ENCODE measurements at regions not wholly inside any gene's neighbourhood (a gene's known extent, or its start where the extent isn't known, plus 50 kb on each side); places are given as distances from the start of the nearest gene placed in this dataset.
A peak's percentile ranks its signal among the peaks of the same experiment; 100 is the strongest.
"Not testable (repeated sequence)": the region's sequence is repeated elsewhere in the genome, so short reads cannot be mapped to it uniquely, and the experiment has no call there.

DNA sequence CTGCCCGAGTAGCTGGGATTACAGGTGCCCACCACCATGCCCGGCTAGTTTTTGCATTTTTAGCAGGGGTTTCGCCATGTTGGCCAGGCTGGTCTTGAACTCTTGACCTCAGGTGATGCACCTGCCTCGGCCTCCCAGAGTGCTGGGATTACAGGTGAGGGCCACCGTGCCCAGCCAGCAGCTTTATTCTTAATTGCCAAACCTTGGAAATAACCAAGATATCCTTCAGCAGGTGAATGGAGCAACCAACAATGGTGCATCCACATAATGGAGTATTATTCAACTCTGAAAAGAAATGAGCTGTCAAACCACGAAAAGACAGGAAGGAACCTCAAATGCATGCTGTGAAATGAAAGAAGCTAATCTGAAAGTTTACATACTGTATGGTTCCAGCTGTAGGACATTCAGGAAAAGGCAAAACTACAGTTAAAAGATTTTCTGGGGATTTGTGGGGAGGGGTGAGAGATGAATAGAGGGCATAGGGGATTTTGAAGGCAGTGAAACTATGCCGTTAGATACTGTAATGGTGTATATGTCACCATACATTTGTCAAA is 118.8 kb upstream of the CCND2 start:
- no peak for DNase-seq

DNA sequence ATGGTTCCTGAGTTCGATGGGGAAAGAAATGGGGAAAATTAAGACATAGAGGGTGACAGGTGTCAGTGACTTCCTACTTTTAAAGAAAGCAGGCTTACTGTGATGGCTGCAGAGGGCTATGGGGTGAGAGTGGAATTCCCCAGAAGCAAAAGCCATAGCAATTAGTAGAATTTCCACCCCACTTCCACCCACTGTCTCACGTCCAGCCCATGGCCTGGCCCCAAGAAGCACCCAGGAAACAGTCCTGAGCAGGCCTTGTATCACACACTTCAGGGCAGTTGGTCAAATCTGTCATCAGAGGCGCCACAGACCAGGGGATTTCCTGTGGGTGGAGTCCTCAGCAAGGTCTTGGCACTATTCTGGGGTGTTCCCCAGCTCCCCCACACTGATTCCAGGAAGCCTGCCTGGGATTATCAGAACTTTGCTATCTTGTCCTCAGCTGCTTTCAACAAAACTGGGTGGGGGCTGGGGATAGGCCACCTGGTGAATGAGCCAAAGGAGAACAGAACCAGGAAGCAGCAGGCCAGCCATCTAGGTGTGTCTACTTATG is 120.1 kb upstream of the CCND2 start:
- DNase-seq = no peak

DNA sequence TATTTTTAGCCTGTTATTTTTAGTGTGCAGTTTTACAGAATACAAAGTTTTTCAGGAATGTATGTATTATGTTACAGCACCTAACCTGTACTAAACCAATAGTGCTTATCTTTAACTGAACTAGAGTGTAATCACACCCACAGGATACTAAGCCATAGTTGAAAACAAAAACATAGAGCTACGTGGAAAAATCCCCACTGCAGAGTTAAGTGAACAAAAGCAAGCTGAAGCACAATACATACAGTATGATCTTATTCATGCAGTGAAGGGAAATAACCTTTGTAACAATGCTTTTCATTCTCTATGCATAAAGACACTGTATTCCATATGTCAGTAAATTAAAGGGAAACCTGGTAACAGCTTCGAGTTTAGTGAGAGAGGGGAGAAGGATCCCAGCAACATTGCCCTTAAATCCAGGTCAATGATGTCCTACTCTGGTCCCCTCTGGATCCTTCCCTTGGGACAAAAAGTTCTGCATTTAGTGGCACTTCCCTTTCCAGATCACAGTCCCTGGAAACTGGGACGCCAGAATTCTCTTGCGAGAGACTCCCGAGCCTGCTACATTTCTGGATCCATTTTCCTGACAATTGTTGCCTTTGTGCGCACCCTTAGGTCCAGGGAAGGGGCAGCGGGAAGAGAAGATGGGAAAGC is 121.3 kb upstream of the CCND2 start:
- DNase-seq = no peak

DNA sequence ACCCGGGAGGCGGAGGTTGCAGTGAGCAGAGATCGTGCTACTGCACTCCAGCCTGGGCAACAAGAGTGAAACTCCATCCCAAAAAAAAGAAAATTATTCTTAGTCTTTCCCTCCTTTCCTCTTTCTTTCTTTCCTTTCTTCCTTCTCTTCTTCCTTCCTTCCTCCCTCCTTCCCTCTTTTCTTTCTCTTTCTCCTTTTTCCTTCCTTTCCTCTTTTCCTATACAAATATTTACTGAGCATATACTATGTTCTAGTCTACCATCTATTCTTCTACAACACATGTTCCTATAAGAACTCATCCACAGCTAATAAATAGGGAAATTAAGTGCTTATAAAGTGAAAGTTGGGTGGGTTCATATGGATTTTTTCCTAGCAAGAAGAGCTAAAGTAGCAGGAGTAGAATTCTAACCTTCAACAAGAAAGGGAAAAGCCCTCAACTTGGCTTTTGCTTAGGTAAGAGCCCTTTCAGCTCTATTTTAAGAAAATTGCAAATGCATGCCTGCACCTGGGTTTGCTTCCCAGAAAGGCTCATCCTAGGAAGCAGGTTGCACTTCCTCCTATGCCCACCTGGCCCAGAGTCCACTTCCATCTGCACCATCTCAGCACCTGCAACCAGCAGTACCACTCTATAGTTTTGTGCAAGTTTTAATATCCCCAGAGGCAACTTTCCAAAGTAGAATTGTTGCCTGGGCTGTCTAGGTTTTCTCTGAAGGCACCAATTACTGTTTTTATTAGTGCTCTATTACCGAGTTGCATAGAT is 122.0 kb upstream of the CCND2 start:
- no peak for DNase-seq

DNA sequence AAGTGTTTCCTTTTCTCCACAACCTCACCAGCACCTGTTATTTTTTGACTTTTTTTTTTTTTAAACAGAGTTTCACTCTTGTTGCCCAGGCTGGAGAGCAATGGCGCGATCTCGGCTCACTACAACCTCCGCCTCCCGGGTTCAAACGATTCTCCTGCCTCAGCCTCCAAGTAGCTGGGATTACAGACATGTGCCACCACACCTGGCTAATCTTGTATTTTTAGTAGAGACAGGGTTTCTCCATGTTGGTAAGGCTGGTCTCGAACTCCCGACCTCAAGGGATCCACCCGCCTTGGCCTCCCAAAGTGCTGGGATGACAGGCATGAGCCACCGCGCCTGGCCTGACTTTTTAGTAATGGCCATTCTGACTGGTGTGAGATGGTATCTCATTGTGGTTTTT is 123.2 kb upstream of the CCND2 start:
- DNase-seq = not testable (repeated sequence)

DNA sequence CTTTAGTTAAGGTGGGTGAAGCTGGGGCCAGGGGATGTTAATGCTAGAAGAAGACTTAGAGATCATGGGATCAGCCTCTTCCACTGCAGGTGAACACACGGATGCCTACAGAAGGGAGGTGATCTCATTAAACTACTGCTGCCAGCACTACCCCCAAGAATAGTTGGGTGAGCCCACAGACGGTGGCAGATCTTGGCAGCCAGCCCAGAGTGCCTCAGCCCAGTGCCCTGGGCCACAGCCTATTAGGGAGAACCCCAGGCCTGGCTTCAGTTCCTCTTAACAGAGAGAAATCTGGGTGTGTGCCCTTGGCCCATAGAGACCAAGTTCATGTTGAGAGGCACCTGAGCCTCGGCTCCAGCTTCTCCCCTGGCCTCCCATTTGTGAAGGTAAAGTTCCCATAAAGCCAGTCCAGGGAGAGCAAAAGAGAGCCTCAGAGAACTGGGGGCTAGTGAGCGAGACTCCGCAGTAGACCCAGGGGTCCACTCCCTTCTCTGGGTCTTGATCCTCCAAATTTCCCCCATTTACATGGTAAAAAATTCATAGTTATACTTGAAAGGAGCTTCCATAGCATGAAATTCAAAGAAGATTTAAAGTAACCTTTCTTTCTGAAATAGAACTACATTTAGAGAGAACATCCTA is 125.0 kb upstream of the CCND2 start:
- DNase-seq = no peak

DNA sequence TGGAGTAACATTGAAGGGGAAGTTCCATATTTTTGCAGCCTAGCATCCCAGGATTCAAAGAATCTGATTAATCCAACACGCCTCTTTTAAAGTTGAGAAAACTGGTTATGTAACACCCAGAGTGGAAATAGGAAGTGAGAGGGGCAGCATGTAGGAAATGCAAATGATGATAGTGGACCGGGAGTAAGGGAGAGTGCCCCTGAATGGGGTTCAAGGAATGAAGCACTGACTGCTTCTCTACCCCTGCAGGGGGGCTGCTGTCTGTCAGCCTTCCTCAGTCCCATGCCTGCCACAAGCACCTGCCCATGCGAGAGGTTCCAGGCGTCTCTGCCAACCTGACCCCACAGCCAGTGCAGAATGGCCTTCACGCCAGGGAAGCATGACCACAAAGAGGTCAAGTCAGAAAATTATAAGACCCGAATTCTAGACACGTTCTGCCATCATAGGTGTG is 126.5 kb upstream of the CCND2 start:
- DNase-seq = no peak

DNA sequence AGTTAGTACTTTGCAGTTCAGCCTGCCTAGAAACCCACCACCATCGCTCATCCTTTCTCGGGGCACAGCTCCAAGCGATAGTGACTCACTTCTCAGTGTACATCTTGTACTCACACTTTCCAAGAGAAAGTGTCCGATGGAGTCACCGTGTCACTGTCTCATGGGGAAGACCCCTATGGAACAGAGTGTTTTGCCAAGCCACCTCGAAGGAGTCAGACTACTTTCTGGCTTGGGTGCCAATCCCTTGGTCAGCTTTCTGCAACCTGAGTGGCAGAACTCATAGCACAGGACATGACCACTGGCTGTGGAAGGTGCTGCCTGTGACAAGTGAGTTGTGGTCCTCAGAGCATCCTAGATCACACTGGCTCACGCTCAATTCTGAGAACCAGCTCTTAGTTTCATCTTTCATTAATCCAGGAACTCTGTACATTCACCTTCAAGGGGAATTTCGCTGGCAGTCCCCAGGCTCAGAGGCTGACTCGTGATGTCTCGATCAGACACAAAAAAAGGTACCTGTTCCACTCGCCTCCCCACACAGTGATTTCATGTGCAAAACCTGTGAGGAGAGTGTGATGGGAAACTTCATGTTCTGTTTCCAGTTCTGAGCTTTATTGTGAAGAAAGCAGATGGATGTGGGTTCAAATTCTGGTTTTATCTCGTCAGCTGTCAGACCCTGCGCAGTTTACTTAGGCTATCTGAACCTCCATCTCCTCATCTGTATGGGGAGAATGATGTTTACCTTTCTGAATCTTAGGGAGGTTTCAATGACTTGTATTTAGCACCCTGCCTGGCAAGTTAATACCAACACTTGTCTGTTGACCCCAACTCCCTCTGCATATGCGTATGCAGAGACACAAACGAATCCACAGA is 127.3 kb upstream of the CCND2 start:
- DNase-seq = no peak

DNA sequence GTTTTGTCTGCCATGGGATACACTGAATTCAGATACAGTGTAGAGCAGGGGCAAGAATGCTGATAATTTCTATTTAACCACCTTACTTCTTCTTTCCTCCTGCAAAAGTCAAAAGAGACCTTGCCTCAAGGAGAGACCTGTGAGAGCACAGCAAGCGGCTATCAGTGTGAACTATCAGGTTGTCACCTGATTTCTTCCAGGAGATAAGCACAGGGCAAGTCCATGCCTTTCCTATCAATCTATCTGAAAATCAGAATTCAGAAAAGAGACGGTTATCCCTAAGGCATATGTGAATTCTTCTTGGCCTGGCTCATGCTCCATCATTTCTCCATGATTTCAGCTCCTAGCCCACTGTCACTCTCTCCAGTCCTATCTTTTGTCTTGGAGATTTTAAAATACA is 128.9 kb upstream of the CCND2 start:
- no peak for DNase-seq

DNA sequence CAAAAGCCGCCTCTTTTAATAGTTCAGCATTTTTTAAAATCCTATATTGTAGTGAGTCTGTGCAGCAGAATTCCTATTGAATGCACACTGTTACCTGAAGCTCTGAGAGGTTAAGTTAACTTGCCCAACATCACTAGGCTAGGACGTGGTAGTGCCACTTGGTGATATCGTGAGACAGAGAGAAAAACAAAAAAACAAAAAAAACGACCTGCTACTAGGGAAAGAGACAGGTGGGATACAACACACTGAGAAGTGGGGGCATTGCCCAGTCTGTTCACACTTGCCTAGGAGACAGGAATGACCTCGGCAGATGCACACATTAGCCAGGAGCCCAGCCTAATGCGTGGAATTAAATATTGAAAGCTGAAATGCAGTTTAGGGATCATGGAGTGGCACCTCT is 129.7 kb upstream of the CCND2 start:
- no peak for DNase-seq

DNA sequence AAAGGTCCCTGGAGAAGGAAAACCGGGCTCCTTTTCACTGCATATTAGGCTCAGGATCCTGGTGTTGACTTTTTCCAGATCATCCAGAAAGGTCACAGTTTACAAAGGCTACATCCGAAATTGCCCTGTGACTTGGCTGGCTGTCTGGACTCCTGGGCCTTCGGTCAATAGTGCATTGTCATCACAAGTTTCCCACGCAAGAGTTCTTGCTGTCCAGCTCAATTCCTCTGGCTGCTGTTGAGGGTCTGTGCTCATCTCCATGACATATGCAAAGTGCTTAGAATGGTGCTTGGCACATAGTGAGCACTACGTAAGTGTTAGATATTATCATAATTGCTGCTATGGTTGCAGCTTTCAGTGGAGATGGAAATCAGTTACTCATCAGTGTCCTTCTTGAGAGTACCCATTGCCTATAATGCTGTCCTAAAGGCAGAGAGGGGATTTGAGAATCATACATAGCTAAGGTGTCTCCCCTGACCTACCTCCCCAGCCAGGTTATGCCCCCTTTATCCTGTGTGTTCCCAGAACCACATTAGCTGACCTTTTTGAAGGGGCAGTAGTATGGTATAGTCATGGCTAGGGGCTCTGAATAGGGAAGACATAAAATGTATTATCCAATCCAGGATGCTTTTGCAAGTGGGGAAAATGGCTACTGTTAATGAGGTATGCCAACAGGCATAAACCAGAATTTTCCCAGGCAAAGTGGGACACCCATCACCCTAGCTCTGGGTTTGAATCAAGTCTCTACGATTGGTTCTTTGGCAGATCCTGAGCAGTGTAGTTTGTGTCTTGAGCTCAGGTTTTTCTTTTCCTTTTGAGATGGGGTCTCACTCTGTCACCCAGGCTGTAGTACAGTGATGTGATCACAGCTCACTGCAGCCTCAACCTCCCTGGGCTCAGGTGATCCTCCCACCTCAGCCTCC is 132.0 kb upstream of the CCND2 start:
- no peak for DNase-seq

DNA sequence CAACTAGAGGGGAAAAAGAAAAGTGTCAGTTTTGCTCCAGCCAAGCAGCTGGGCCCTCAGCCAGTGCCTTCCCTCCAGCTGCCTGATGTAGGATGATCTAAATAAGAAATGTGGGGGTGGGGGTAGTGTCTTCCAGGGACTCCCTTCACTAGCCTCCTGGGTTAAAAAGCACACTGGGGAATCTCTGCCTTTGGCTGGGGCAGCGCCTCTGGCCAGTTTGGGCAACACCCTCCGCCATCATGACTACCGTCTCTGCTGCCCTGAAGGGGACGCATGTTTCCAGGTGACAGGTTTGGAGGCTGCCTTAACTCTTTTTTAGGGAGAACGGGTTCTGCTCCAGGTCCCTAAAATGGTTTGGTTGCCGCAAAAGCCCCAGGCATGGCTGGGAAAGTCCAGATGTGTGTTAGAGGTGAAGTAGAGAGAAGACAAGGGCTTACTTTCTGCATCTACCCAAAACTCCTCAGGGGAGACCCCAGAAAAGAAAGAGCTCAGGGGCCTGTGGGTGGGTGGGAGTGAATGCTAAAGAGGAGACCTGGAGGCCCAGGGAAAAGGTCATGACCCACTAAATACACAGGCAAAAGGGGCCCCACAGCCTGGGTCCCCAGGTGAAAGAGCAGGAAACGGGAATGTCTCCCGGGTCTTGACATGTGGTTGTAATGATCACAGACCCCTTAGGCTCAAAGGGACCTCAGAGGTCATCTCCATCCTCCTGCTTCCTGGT is 132.8 kb upstream of the CCND2 start:
- DNase-seq = no peak

DNA sequence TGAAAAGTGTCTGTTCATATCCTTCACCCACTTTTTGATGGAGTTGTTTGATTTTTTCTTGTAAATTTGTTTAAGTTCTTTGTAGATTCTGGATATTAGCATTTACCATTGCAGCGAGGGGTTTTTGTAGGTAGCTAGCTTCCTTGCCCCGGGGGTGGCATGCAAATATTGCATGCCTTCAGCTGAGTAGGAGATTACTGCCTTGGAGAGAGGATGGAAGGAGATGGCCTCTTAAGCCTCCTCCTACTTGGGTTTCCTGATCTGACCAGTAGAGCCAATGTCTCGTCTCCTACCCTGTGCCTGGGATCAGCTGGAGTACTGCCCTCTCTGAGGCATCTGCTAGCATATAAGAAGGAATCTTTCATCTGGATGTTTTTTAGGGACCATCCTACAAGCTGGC is 134.4 kb upstream of the CCND2 start:
- no peak for DNase-seq

DNA sequence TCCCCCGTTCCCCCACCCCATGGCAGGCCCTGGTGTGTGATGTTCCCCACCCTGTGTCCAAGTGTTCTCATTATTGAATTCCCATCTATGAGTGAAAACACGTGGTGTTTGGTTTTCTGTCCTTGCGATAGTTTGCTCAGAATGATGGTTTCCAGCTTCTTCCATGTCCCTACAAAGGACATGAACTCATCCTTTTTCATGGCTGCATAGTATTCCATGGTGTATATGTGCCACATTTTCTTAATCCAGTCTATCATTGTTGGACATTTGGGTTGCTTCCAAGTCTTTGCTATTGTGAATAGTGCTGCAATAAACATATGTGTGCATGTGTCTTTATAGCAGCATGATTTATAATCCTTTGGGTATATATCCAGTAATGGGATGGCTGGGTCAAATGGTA is 135.0 kb upstream of the CCND2 start:
- DNase-seq = not testable (repeated sequence)

DNA sequence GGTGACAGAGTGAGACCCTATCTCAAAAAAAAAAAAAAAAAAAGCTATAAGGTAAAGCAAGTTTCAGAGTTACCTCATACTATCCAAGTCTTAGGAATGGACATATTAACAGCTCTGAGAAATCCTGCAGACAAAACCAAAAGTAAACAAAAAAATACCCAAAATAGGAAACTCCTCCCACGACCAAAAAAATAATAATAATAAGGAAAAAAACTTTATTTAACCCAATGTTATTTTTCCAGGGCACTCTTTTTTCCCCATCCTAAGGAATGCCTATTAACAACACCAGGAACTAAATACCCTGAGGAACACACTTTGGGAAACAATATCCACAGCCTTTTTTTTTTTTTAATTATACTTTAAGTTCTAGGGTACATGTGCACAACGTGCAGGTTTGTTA is 135.5 kb upstream of the CCND2 start:
- DNase-seq = no peak

DNA sequence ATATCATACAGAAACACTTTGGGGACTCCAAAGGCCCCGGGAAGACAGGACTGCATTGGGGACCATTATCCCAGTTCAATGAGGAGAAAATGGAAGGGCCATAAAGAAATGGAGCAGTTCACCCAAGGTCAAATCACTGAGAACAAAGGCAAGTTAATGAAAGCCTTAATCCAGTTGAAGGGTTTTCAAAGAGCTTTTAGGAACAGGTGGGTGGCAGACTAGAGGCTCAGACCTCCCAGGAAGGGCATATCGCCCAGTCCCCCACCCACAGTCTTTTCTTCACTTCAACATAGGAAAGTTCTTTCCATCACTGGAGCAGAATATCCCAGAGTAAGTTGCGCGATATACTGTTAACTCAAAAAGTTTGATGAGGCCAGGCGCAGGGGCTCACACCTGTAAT is 136.1 kb upstream of the CCND2 start:
- DNase-seq = no peak

DNA sequence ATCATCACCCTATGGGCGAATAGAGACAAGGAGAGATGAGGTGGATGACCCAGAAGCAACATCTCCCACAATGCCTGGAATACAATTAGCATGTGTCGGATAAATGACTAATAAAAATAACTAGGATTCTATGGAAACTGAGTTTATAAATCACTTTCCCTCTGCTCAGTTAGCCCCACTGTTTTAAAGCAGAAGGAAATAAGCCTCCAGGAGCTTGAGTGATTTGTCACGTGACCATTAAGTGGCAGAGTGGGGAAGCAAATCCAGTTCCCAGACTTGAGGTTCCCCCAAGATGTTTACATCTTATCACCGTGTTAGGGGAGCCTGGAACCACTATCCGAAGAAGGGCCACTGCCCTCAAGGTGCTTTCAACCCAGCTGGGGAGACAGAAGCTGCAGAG is 136.5 kb upstream of the CCND2 start:
- peak; percentile 26 for DNase-seq

DNA sequence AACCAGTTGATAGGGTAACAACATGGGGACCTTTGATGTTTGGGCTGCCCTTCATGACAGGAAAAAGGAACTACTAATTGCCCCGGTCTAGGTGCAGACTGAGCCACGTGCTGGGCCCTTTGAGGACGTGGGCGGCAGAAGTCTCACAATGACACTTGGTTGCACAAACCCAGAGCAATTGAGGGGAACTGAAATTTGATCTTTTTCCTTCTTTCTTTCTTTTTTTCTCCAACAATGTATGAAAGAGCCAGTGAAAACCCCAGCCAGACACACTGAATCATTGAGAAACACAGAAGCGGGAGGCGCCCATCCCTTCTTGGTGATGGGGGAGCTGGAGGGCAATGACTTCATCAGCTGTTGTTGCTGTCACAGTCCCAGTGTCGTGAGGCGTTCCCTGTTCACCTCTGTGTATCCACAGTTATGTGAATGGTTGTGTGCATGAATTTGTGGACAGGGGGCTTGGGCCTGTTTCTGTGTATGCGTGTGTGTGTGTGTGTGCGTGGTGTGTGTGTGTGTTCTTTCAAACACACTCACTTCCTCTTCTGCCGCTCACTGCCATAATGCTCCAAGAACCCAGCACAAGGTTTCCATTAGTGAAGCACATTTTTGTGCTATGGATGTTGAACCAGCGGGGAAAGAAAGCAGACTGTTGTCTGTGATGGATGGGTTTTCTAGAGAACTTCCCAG is 137.5 kb upstream of the CCND2 start:
- peak; percentile 60 for DNase-seq

DNA sequence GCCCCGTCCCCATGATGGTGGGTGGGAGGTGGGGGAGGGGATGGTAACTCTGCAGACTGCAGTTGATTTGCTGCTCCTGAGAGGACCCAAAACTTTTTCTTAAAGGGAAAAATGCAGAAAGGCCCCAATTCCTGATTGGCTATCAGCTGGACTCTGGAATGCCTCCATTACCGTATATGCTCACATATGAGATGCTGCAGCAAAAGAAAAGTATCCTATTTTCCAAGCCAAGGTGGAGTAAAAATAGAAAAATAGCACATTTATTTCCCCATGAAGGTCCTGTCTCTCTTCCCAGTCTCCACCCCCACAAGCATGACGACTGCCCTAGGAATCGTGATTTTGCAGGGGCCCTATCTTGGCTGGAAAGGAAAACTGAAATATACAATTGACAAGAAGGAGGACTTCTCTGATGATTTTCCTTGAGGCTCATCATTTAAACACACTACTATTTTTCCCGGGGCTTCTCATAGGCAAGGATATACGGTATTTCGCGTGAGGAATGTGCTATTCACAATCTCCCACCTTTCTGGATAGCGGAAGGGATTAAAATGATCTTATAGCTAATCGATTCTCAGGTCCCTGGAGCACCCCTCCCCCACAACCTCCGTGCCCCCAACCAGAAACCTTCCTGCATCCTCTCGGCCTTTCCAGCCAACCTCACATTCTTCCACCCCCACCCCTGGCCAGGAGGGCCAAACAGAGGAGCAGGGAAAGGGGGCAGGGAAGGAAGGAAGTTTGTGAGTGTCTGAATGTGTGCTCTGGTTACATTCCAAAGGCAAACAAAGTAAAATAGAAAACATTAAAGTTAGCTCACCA is 138.9 kb upstream of the CCND2 start:
- no peak for DNase-seq

Data from fibroblast of skin of back (primary cell).